HG03060 (cell line): ENCODE measurements at regions not wholly inside any gene's neighbourhood (a gene's known extent, or its start where the extent isn't known, plus 50 kb on each side); places are given as distances from the start of the nearest gene placed in this dataset.
"Not testable (repeated sequence)": the region's sequence is repeated elsewhere in the genome, so short reads cannot be mapped to it uniquely, and the experiment has no call there.

ENCODE experiments used
- ATAC-seq: cut with Tn5 transposase; IDR thresholded peaks from one replicate; pipeline ENCODE4 v1.9.1; 2021; ENCODE audit warnings: low read depth, moderate number of reproducible peaks; ENCODE audit not compliant: unreplicated experiment

- no peak for ATAC-seq
Measured at GRCh38 chr5:108543486-108543885, 161.6 kb upstream of the FBXL17 start.

- no peak for ATAC-seq
Measured at GRCh38 chr5:108541836-108542235, 159.9 kb upstream of the FBXL17 start.

GRCh38 chr5:108536321-108536720, 154.4 kb upstream of the FBXL17 start:
- ATAC-seq = no peak

- not testable (repeated sequence) for ATAC-seq
Measured at GRCh38 chr5:108532129-108532445, 150.2 kb upstream of the FBXL17 start.

GRCh38 chr5:108531367-108532128, 149.7 kb upstream of the FBXL17 start:
- ATAC-seq = no peak

- ATAC-seq = no peak
Measured at GRCh38 chr5:108530706-108531105, 148.8 kb upstream of the FBXL17 start.

- no peak for ATAC-seq
Measured at GRCh38 chr5:108529381-108529780, 147.5 kb upstream of the FBXL17 start.

GRCh38 chr5:108528655-108529054, 146.8 kb upstream of the FBXL17 start:
- no peak for ATAC-seq

GRCh38 chr5:108524564-108524963, 142.7 kb upstream of the FBXL17 start:
- no peak for ATAC-seq

GRCh38 chr5:108523360-108523759, 141.5 kb upstream of the FBXL17 start:
- no peak for ATAC-seq

GRCh38 chr5:108521841-108522506, 140.1 kb upstream of the FBXL17 start:
- peak; percentile 34 for ATAC-seq

GRCh38 chr5:108521011-108521700, 139.3 kb upstream of the FBXL17 start:
- ATAC-seq = peak; percentile 89

GRCh38 chr5:108516785-108517184, 134.9 kb upstream of the FBXL17 start:
- no peak for ATAC-seq

GRCh38 chr5:108515517-108516105, 133.7 kb upstream of the FBXL17 start:
- ATAC-seq = no peak

GRCh38 chr5:108508979-108509378, 127.1 kb upstream of the FBXL17 start:
- ATAC-seq = no peak

GRCh38 chr5:108507631-108508030, 125.7 kb upstream of the FBXL17 start:
- ATAC-seq = no peak

- ATAC-seq = no peak
Measured at GRCh38 chr5:108505608-108506007, 123.7 kb upstream of the FBXL17 start.

GRCh38 chr5:108504974-108505373, 123.1 kb upstream of the FBXL17 start:
- ATAC-seq = no peak

- ATAC-seq = no peak
Measured at GRCh38 chr5:108503986-108504385, 122.1 kb upstream of the FBXL17 start.

GRCh38 chr5:108495615-108496014, 113.7 kb upstream of the FBXL17 start:
- ATAC-seq = not testable (repeated sequence)

GRCh38 chr5:108487951-108488350, 106.1 kb upstream of the FBXL17 start:
- no peak for ATAC-seq
